GM12875 (cell line): ENCODE measurements at regions not wholly inside any gene's neighbourhood (a gene's known extent, or its start where the extent isn't known, plus 50 kb on each side); places are given as distances from the start of the nearest gene placed in this dataset.

Experiments used
- H3K4me3 ChIP-seq: one replicate; pipeline ENCODE4 v1.5.1; 2011; ENCODE audit warnings: low read depth, low read length, control low read depth
- TF ChIP-seq, protein P1 (sequence below): IDR thresholded peaks from 2 replicates; pipeline ENCODE4 v1.5.1; 2011; ENCODE audit warnings: low read depth, mild to moderate bottlenecking, control low read depth, inconsistent platforms, low read length, moderate library complexity, borderline replicate concordance; ENCODE audit not compliant: insufficient read depth

DNA sequence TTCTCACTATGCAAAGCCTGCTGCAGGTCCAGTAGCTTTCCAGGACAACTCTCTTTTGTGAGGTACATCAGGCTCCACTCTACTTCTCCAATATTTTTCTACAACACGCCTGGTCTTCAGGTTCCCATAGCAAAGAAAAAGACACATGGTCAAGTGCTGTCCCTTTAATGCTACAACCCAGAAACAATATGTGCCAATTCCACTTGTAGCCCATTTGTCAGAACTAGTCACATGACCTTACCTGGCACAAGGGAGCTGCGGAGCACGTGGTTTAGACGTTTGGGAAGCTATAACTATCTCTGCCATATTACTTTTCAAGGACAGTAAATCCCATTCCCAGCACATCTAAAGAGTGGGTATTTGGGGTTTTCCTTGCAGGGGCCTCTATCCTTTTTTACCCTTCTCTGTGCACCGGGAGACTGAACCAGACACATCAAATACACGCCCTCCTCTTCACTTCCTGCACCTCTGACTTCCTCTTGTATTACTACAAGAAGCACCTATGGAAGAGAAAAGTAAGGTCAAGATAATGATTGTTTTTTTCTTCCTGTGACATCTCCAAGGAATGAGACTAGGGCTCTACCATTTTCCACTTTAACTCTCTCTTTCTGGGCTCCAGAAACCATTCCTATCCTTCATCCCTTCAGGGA is 237.6 kb downstream of the ETS1 start:
- TF ChIP-seq, protein P1, sequence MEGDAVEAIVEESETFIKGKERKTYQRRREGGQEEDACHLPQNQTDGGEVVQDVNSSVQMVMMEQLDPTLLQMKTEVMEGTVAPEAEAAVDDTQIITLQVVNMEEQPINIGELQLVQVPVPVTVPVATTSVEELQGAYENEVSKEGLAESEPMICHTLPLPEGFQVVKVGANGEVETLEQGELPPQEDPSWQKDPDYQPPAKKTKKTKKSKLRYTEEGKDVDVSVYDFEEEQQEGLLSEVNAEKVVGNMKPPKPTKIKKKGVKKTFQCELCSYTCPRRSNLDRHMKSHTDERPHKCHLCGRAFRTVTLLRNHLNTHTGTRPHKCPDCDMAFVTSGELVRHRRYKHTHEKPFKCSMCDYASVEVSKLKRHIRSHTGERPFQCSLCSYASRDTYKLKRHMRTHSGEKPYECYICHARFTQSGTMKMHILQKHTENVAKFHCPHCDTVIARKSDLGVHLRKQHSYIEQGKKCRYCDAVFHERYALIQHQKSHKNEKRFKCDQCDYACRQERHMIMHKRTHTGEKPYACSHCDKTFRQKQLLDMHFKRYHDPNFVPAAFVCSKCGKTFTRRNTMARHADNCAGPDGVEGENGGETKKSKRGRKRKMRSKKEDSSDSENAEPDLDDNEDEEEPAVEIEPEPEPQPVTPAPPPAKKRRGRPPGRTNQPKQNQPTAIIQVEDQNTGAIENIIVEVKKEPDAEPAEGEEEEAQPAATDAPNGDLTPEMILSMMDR = no peak
- H3K4me3 ChIP-seq = no peak overlapping the region

DNA sequence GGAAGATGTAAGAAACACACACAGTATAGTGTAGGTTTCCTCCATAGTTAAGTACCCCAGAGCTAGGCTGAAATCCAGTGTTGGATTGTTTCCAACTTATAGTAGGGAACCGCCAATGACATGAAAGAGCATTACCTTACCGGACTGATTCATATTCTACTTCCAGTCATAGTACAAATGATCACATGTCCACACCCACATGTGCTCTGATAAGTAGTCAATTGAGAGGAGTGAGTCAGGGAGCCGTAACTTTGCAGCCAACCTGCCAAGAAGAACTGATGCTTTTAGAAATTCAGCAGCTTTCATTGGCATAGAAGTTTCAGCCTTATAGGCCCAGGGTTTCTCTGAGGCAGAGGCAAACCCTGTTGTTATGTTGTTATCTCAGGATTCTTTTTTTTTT is 240.6 kb downstream of the ETS1 start:
- TF ChIP-seq, protein P1 = no peak

DNA sequence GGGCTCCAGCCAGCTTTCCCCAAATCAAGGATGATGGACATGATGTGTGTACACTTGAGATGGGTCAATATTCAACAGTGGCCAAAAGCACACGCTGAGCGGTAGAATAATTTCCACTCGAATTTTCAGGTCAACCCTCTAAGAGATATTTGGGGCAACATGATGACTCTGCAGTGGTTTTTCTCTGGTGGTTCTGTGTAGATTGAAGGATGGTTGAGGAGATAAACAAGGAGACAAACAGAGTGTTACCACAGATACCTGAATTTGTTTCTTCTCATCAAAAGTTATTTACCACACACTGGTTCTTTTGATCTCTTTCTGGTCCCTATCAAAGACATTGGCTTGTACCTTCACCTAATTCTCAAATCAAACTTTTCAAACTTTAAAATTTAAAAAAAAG is 242.0 kb downstream of the ETS1 start:
- TF ChIP-seq, protein P1 = no peak

More for the DNA sequence above, 240.6 kb downstream of the ETS1 start:
- no peak overlapping the region for H3K4me3 ChIP-seq

DNA sequence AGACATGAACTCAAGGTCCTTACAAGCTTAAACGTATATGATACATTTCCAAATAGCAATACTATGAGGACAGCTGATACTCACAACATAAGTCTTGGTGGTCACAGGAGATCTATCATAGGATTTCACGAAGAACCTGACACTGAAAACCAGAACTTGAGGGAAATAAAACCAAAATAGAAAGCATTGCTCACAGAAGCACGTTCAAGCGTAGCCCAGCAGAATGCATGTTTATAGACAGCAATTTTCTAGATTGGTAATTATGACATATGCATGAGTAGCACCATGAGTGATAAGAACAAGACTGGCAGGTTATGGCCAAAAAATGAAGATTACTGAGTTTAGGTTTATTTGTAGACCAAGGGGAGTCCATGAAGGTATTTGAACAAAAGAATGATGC is 243.5 kb downstream of the ETS1 start:
- TF ChIP-seq, protein P1 = no peak
- no peak overlapping the region for H3K4me3 ChIP-seq

More for the DNA sequence above, 242.0 kb downstream of the ETS1 start:
- no peak overlapping the region for H3K4me3 ChIP-seq

DNA sequence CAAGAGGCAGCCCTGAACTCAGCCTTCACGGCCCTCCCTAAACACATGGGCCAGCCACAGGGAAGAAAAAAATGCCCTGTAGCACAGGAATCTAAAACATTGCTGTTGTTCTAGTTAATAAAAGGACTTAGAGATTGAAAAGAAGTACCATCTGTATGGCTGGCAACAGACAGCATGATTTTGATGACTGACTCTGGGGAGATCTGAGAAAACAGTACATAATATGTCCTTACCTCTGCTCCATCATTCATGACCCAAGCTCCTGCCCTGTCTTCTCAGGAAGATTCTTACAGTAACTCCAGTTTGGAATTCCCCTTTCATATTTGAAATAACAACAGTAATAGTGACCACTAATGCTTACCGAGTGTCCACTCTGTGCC is 244.2 kb downstream of the ETS1 start:
- H3K4me3 ChIP-seq = no peak overlapping the region
- TF ChIP-seq, protein P1 = no peak

DNA sequence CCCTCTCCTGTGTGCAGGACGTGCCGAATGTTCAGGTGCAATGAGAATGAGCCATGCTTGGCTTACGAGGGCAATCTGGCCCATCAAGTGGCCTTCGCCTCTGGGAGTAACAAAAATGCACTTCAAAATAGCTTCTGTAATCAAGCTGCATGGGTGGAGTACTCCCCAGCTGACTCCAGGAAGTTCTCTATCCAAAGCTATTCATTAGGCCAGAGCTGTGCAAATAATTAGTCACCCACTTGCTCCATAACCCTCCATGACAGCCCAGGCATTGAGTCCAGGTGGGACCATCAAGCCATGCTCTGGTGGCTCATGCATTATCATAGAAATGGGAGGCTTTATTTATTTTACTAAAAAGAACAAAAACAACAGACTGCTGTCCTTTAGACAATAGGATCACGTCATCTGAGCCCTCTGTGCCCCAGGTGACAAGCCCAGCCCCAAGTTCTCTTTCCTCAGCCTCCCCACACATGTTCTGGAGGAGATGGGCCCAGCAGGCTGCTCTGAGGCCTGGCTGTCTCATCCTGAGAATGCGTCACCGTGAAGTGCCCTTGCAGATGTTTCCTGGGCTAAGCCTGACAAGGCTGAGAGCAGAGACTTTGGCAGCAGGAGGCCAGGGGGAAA is 244.7 kb downstream of the ETS1 start:
- H3K4me3 ChIP-seq = no peak overlapping the region
- TF ChIP-seq, protein P1 = no peak
